IMR-90 (cell line): ENCODE measurements at regions not wholly inside any gene's neighbourhood (a gene's known extent, or its start where the extent isn't known, plus 50 kb on each side); places are given as distances from the start of the nearest gene placed in this dataset.
A peak's percentile ranks its signal among the peaks of the same experiment; 100 is the strongest.

Source experiments
- ATAC-seq: fragments of 200-7000 bp; cut with Tn5 transposase; 2 replicates; pipeline ENCODE4 v1.9.1; 2020; ENCODE audit warnings: low read depth, mild to moderate bottlenecking, moderate library complexity
- BruUV-seq: library from RNA; stranded (reverse); fragments of 400-500 nt; replicated peaks from 2 replicates; lab custom pipeline; 2021; lab: Mats Ljungman, UMichigan
- CTCF ChIA-PET: fragments of 300-600 bp; formaldehyde crosslinking; extraction: SDS; loops from one replicate; lab custom pipeline; 2021; ENCODE audit warnings: antibody characterized with exemption; lab: Yijun Ruan, JAX
- POLR2A ChIA-PET: fragments of 300-600 bp; sonication (Branson Sonifier 250); formaldehyde crosslinking; loops from one replicate; lab custom pipeline; 2022; ENCODE audit warnings: antibody characterized with exemption; ENCODE audit not compliant: unreplicated experiment; lab: Charles Lee
- DNase-seq: peaks from one replicate; pipeline ENCODE4 v3.0.0; 2013
- H2AFZ ChIP-seq: replicated peaks from 2 replicates; pipeline ENCODE3; 2013; ENCODE audit warnings: low read length, mild to moderate bottlenecking; ENCODE audit not compliant: poor library complexity
- H2AK5ac ChIP-seq: 2 replicates; pipeline ENCODE4 v1.6.1; 2013; ENCODE audit warnings: low read depth, low read length, inconsistent platforms
- H2AK9ac ChIP-seq: replicated peaks from 2 replicates; pipeline ENCODE3; 2013; ENCODE audit warnings: mild to moderate bottlenecking, low read depth, low read length, moderate library complexity; ENCODE audit not compliant: poor library complexity
- H2BK120ac ChIP-seq: 2 replicates; pipeline ENCODE4 v1.6.1; 2013; ENCODE audit warnings: low read depth, low read length, inconsistent platforms
- H2BK15ac ChIP-seq: 3 replicates; pipeline ENCODE4 v1.6.1; 2013; ENCODE audit warnings: low read depth, low read length, inconsistent platforms
- H2BK20ac ChIP-seq: 2 replicates; pipeline ENCODE4 v1.6.1; 2013; ENCODE audit warnings: low read depth, mild to moderate bottlenecking, inconsistent platforms, low read length, moderate library complexity
- H2BK5ac ChIP-seq: 2 replicates; pipeline ENCODE4 v1.6.1; 2013; ENCODE audit warnings: mild to moderate bottlenecking, low read depth, low read length, inconsistent platforms; ENCODE audit not compliant: poor library complexity, severe bottlenecking
- H3K14ac ChIP-seq: replicated peaks from 2 replicates; pipeline ENCODE4 v1.6.1; 2013; ENCODE audit warnings: low read depth, low read length, inconsistent platforms
- H3K18ac ChIP-seq: 2 replicates; pipeline ENCODE4 v1.6.1; 2013; ENCODE audit warnings: low read depth, low read length, control low read depth
- H3K23ac ChIP-seq: 2 replicates; pipeline ENCODE4 v1.6.1; 2013; ENCODE audit warnings: low read depth, low read length, inconsistent platforms
- H3K27ac ChIP-seq: 2 replicates; pipeline ENCODE4 v1.5.1; 2013; ENCODE audit warnings: mild to moderate bottlenecking, control low read depth, low read length; ENCODE audit not compliant: insufficient read depth
- H3K27me3 ChIP-seq: 2 replicates; pipeline ENCODE4 v1.6.1; 2013; ENCODE audit warnings: low read length; ENCODE audit not compliant: control insufficient read depth, insufficient read depth
- H3K36me3 ChIP-seq: 2 replicates; pipeline ENCODE4 v1.6.1; 2013; ENCODE audit warnings: low read length, mixed read lengths; ENCODE audit not compliant: control insufficient read depth, insufficient read depth
- H3K4ac ChIP-seq: 2 replicates; pipeline ENCODE4 v1.6.1; 2013; ENCODE audit warnings: low read depth, low read length, inconsistent platforms
- H3K4me1 ChIP-seq: 2 replicates; pipeline ENCODE4 v1.6.1; 2013; ENCODE audit warnings: low read length, mixed read lengths; ENCODE audit not compliant: control insufficient read depth, insufficient read depth
- H3K4me2 ChIP-seq: 2 replicates; pipeline ENCODE4 v1.6.1; 2013; ENCODE audit warnings: low read depth, mild to moderate bottlenecking, control low read depth, low read length, moderate library complexity
- H3K4me3 ChIP-seq: 2 replicates; pipeline ENCODE4 v1.5.1; 2013; ENCODE audit warnings: low read depth, mild to moderate bottlenecking, control low read depth, low read length, moderate library complexity; ENCODE audit not compliant: insufficient read depth
- H3K56ac ChIP-seq: 2 replicates; pipeline ENCODE4 v1.6.1; 2013; ENCODE audit warnings: low read length, inconsistent platforms; ENCODE audit not compliant: insufficient read depth; ENCODE audit errors: extremely low read depth
- H3K79me1 ChIP-seq, 2 experiments: 2 replicates each; pipeline ENCODE4 v1.6.1; 2013; ENCODE audit warnings: low read length in 2 of 2, inconsistent platforms in 1 of 2, low read depth in 1 of 2
- H3K9ac ChIP-seq: 2 replicates; pipeline ENCODE4 v1.6.1; 2013; ENCODE audit warnings: low read depth, low read length, control low read depth
- H3K9me1 ChIP-seq: 2 replicates; pipeline ENCODE4 v1.6.1; 2013; ENCODE audit warnings: low read length, inconsistent platforms; ENCODE audit not compliant: insufficient read depth
- H3K9me3 ChIP-seq: 2 replicates; pipeline ENCODE4 v1.6.1; 2013; ENCODE audit warnings: low read length; ENCODE audit not compliant: control insufficient read depth, insufficient read depth
- H4K20me1 ChIP-seq: 2 replicates; pipeline ENCODE4 v1.6.1; 2013; ENCODE audit warnings: low read length, inconsistent platforms; ENCODE audit not compliant: insufficient read depth
- H4K5ac ChIP-seq: 2 replicates; pipeline ENCODE4 v1.6.1; 2013; ENCODE audit warnings: mild to moderate bottlenecking, low read depth, low read length, control low read depth
- H4K8ac ChIP-seq, 2 experiments: 2 replicates each; pipeline ENCODE4 v1.6.1; 2013; ENCODE audit warnings: low read depth in 2 of 2, low read length in 2 of 2, control low read depth in 1 of 2, inconsistent platforms in 1 of 2
- H4K91ac ChIP-seq: 2 replicates; pipeline ENCODE4 v1.6.1; 2013; ENCODE audit warnings: low read depth, low read length, inconsistent platforms; ENCODE audit not compliant: insufficient read depth
- MXI1 ChIP-seq: IDR thresholded peaks from 2 replicates; pipeline ENCODE4 v1.6.1; 2012; ENCODE audit warnings: low read depth, mild to moderate bottlenecking, low read length, moderate library complexity, borderline replicate concordance
- dilution Hi-C: fragments of 300-500 bp; cut with HindIII; formaldehyde crosslinking; loops from one replicate; pipeline ENCODE4 v1.14.3; 2018; ENCODE audit warnings: low sequenced_read_pairs; ENCODE audit not compliant: unreplicated experiment
- in situ Hi-C: fragments of 300-500 bp; cut with MboI; formaldehyde crosslinking; loops from 3 replicates; pipeline ENCODE4 v1.14.3; 2019; ENCODE audit warnings: low sequenced_read_pairs, inconsistent platforms, mixed read lengths
- intact Hi-C: fragments of 100-400 bp; cut with micrococcal nuclease; formaldehyde crosslinking; loops from 2 replicates; pipeline ENCODE4 v1.10.0; 2022

DNA sequence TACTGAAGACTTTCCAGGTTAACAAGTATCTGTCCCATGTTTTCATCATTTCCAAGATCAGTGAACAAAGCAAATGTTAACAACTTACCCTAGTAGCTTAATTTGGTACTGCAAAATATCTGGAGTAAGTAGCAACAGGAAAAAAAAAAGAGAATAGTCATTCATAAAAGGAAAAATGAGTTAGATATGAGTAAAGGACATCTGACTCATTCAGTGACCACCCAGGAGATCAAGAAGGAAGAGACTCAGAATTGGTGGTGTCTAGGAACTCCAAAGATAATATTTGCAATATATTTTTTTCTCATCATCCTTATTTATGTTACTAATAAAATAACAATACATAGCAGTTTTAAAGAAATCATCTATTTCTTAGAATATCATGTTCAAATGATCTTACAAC, 253.8 kb upstream of the COL8A1 start:
- H3K4me2 ChIP-seq = no peak overlapping the region
- TF ChIP-seq MXI1 = no peak
- H3K4ac ChIP-seq = no peak overlapping the region
- H4K20me1 ChIP-seq = no peaks in the 10 kb centered on the region
- no peak overlapping the region for H2BK15ac ChIP-seq
- no peak overlapping the region for H2AK9ac ChIP-seq
- H3K4me3 ChIP-seq = no peak overlapping the region
- dilution Hi-C loops = no loop called here
- no peaks in the 10 kb centered on the region for H3K27me3 ChIP-seq
- no peak overlapping the region for H2AK5ac ChIP-seq
- H2BK120ac ChIP-seq = no peak overlapping the region
- H3K23ac ChIP-seq = no peak overlapping the region
- H4K5ac ChIP-seq = no peak overlapping the region
- no peak overlapping the region for H3K56ac ChIP-seq
- H4K91ac ChIP-seq = no peak overlapping the region
- CTCF ChIA-PET = no interaction called here
- no peak overlapping the region for H3K18ac ChIP-seq
- no peaks in the 10 kb centered on the region for H3K9me3 ChIP-seq
- intact Hi-C loops = no loop called here
- no peak overlapping the region for H2BK20ac ChIP-seq
- in situ Hi-C loops = no loop called here
- no peak overlapping the region for H2BK5ac ChIP-seq
- H3K27ac ChIP-seq = no peak overlapping the region
- H4K8ac ChIP-seq = no peak overlapping the region
- H2AFZ ChIP-seq = no peak overlapping the region
- no peak overlapping the region for H3K9ac ChIP-seq
- BruUV-seq = no TSS peak
- POLR2A ChIA-PET = no interaction called here
- no peaks in the 10 kb centered on the region for H3K4me1 ChIP-seq
- ATAC-seq = no peak
- H3K36me3 ChIP-seq = no peaks in the 10 kb centered on the region
- no peaks in the 10 kb centered on the region for H3K79me1 ChIP-seq
- no peaks in the 10 kb centered on the region for H3K9me1 ChIP-seq
- no peak overlapping the region for H3K14ac ChIP-seq
- DNase-seq = peak; percentile 39
